Gastroesophageal sphincter (tissue), 3 donors: ENCODE measurements at regions not wholly inside any gene's neighbourhood (a gene's known extent, or its start where the extent isn't known, plus 50 kb on each side); places are given as distances from the start of the nearest gene placed in this dataset.

Experiments
- EP300 ChIP-seq: sonication (generic); formaldehyde crosslinking; IDR thresholded peaks from one replicate; pipeline ENCODE4 v1.6.1; 2017; ENCODE audit warnings: antibody characterized with exemption, mild to moderate bottlenecking
- POLR2AphosphoS5 ChIP-seq: sonication (generic); formaldehyde crosslinking; IDR thresholded peaks from one replicate; pipeline ENCODE4 v1.6.1; 2017; ENCODE audit warnings: antibody characterized with exemption
- TF ChIP-seq, protein P1 (sequence below), 4 experiments: fragments of 200-600 bp in 2 of 4; fragments of 450-650 bp in 2 of 4; sonication (generic) in 1 of 4; IDR thresholded peaks; one replicate each; pipeline ENCODE4 v1.5.1; 2017 to 2019; ENCODE audit warnings: antibody characterized with exemption in 4 of 4, mild to moderate bottlenecking in 2 of 4, moderate library complexity in 2 of 4

GRCh38 chr14:83463500-83464098, 1929.9 kb upstream of the SEL1L start:
- no peak for TF ChIP-seq EP300
- TF ChIP-seq, protein P1, sequence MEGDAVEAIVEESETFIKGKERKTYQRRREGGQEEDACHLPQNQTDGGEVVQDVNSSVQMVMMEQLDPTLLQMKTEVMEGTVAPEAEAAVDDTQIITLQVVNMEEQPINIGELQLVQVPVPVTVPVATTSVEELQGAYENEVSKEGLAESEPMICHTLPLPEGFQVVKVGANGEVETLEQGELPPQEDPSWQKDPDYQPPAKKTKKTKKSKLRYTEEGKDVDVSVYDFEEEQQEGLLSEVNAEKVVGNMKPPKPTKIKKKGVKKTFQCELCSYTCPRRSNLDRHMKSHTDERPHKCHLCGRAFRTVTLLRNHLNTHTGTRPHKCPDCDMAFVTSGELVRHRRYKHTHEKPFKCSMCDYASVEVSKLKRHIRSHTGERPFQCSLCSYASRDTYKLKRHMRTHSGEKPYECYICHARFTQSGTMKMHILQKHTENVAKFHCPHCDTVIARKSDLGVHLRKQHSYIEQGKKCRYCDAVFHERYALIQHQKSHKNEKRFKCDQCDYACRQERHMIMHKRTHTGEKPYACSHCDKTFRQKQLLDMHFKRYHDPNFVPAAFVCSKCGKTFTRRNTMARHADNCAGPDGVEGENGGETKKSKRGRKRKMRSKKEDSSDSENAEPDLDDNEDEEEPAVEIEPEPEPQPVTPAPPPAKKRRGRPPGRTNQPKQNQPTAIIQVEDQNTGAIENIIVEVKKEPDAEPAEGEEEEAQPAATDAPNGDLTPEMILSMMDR (IDR thresholded peaks at IDR 0.05): peak; percentile 7 to 61 (median 30)
- TF ChIP-seq POLR2AphosphoS5: no peak
